H54 (cell line): ENCODE measurements at regions not wholly inside any gene's neighbourhood (a gene's known extent, or its start where the extent isn't known, plus 50 kb on each side); places are given as distances from the start of the nearest gene placed in this dataset.
A peak's percentile ranks its signal among the peaks of the same experiment; 100 is the strongest.

Experiments used
- DNase-seq: peaks from one replicate; pipeline ENCODE4 v3.0.0; 2011; ENCODE audit warnings: low spot score, mixed read lengths; ENCODE audit not compliant: insufficient read length
- FAIRE-seq: peaks from 3 replicates; lab custom pipeline; 2011; peaks lifted over from hg19 to GRCh38; lab: Jason Lieb, UNC
- POLR2A ChIP-seq: IDR thresholded peaks from 2 replicates; pipeline ENCODE4 v1.6.1; 2011; ENCODE audit warnings: low read depth, mild to moderate bottlenecking, low read length

- no peak for FAIRE-seq
- TF ChIP-seq POLR2A = no peak
- no peak for DNase-seq
Observed at GRCh38 chr11:123250892-123251656, 56.0 kb upstream of the CLMP start.

GRCh38 chr11:123249354-123249753, 54.3 kb upstream of the CLMP start:
- DNase-seq (no peak), FAIRE-seq (no peak)
- no peak for TF ChIP-seq POLR2A

GRCh38 chr11:123247813-123248379, 52.8 kb upstream of the CLMP start:
- DNase-seq = no peak
- FAIRE-seq = no peak
- TF ChIP-seq POLR2A = no peak

GRCh38 chr11:123247496-123247799, 52.4 kb upstream of the CLMP start:
- FAIRE-seq (no peak), DNase-seq (no peak)
- no peak for TF ChIP-seq POLR2A

- FAIRE-seq = peak; percentile 20
- DNase-seq = peak; percentile 35
- no peak for TF ChIP-seq POLR2A
Observed at GRCh38 chr11:123246749-123247495, 51.9 kb upstream of the CLMP start.

GRCh38 chr11:123245567-123245966, 50.5 kb upstream of the CLMP start:
- DNase-seq = no peak
- FAIRE-seq = no peak
- no peak for TF ChIP-seq POLR2A
